ENCODE measurements at regions not wholly inside any gene's neighbourhood (a gene's known extent, or its start where the extent isn't known, plus 50 kb on each side); places are given as distances from the start of the nearest gene placed in this dataset.

DNA sequence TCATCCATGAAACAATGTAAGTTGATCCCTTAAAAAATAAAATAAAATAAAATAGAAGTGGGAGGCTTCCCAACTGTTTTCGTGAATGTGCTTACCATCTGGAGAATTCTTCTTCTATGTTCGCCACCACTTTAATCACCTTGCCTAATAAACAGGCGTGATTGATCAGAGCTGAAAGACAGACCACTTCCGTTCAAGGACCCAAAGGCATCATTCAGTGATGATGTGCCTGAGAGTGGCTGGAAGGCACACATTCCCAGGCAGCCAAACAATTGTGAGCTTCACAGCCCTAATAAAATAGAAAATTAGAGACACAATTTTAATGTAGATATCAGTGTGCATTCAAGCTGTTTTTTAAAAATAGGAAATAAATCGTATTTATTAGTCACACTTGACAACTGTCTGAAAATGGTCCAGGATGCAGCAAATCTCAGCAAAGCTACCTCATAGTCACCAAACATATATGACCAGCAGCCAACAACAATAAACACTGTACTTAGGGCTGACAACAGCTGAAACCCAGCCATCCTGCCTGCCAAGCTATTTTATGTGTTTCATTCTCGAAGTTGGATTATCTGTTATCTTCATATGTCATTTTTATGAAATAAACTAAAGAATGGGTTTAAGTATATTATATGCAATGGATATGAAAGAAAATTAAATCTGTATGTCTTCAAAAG lies 163.2 kb upstream of the FAM9B start:
- DNase-seq (ENCODE audit: low spot score) = no peak

GRCh38 chrX:9204560-9204959 lies 170.6 kb upstream of the FAM9B start:
- no peak for DNase-seq (ENCODE audit: low spot score)

GRCh38 chrX:9205599-9206223 lies 171.8 kb upstream of the FAM9B start:
- DNase-seq (ENCODE audit: low spot score) = no peak

GRCh38 chrX:9207142-9207541 lies 173.2 kb upstream of the FAM9B start:
- DNase-seq (ENCODE audit: low spot score) = no peak

- DNase-seq (ENCODE audit: low spot score) = no peak
Observed at GRCh38 chrX:9211269-9211668, 177.3 kb upstream of the FAM9B start.

- no peak for DNase-seq (ENCODE audit: low spot score)
Observed at GRCh38 chrX:9221781-9222180, 187.9 kb upstream of the FAM9B start.

- no peak for DNase-seq (ENCODE audit: low spot score)
Observed at GRCh38 chrX:9222299-9222698, 188.4 kb upstream of the FAM9B start.

- no peak for DNase-seq (ENCODE audit: low spot score)
Observed at GRCh38 chrX:9227276-9227675, 193.3 kb upstream of the FAM9B start.

- peak; percentile 49 for DNase-seq (ENCODE audit: low spot score)
Observed at GRCh38 chrX:9231491-9231890, 197.6 kb upstream of the FAM9B start.

- no peak for DNase-seq (ENCODE audit: low spot score)
Observed at GRCh38 chrX:9233141-9233540, 199.2 kb upstream of the FAM9B start.

GRCh38 chrX:9234315-9234714 lies 200.4 kb upstream of the FAM9B start:
- no peak for DNase-seq (ENCODE audit: low spot score)

- DNase-seq (ENCODE audit: low spot score) = no peak
Observed at GRCh38 chrX:9235722-9236121, 201.8 kb upstream of the FAM9B start.

GRCh38 chrX:9240956-9241355 lies 207.0 kb upstream of the FAM9B start:
- no peak for DNase-seq (ENCODE audit: low spot score)

GRCh38 chrX:9241427-9241826 lies 207.5 kb upstream of the FAM9B start:
- DNase-seq (ENCODE audit: low spot score) = no peak

GRCh38 chrX:9249051-9249846 lies 215.3 kb upstream of the FAM9B start:
- DNase-seq (ENCODE audit: low spot score) = no peak

- no peak for DNase-seq (ENCODE audit: low spot score)
Observed at GRCh38 chrX:9252182-9252581, 212.7 kb upstream of the TBL1X start.

DNA sequence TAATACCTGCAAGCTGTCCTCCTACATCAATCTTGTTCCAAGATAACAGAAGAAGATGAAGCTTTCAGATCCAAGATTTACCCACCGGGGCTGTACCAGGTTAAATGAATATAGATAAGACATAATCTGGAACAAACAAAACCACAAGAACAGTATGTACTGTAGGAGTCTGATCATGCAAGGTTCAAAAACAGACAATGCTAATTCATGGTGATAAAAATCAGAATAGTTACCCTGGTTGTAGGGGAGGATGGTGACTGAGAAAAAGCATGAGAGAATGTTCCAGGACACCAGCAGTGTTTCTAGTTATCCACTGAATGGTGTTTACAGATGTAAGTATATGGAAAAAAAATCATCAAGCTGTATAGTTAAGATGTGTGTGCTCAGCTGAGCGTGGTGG lies 211.6 kb upstream of the TBL1X start:
- no peak for DNase-seq (ENCODE audit: low spot score)

DNA sequence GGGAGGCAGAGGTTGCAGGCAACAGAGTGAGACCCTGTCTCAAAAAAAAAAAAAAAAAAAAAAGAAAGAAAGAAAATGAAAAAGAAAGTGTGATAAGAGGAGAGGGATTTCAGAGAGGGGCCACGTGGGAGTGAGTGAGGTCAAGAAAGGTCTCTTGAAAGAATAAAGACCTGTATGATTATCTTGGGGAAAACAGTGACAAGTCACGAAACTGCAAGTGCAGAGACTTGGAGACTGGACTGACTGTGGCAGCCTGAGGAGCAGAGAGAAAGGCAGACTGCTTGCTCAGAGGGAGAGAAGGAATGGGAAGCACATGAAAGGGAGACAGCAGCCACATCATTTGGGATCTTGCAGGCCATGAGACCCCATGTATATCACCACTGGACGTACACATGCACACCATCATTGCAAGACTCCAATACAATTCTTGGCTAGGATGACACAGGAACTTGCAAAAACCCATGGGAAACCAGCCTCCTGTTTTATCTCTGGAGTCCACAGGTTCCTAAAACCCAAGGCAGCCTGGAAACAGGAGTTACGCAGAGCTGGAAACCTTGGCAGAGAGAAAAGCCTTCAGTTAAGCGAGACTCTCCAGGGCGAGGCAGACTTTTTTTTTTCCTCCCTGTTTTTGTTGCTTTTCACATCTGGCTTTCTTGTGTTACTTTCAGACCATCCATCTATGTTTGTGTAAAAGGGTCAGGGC lies 207.0 kb upstream of the TBL1X start:
- no peak for DNase-seq (ENCODE audit: low spot score)

- DNase-seq (ENCODE audit: low spot score) = no peak
Observed at GRCh38 chrX:9258421-9259104, 206.3 kb upstream of the TBL1X start.

GRCh38 chrX:9260603-9261002 lies 204.3 kb upstream of the TBL1X start:
- DNase-seq (ENCODE audit: low spot score) = no peak

DNA sequence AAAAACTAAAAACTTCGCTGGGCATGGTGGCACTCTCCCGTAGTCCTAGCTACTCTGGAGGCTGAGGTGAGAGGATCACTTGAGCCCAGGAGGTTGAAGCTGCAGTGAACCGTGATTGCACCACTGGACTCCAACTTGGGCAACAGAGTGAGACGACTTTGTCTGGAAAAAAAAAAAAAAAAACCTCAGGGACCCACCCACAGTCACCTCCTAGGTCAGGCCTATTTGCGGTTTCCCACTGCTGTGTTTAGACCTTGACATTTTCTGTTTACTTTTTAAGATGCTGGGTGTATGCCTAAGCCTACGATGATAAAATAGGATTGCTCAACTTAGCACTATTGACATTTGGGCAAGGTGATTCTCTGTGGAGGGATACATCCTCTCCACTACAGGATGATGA lies 197.4 kb upstream of the TBL1X start:
- peak; percentile 38 for DNase-seq (ENCODE audit: low spot score)

DNA sequence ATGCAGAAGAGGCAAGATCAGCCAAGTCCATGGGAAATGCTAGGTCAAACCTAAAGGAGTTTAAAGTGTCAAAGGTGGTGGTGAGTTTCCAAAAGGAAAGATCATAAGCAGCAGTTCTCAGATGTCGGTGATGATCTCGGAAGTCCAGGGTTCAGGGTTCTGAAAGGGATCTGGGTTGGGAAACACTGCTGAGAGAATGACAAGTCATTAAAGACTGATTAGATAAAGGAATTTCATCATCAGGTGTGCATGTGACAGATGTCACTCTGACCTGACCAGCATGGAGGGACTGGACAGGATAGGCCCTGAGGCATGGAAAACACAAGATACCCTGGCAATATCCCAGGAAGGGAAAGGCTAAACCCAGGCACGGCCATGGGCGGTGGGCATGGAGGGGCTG lies 195.7 kb upstream of the TBL1X start:
- DNase-seq (ENCODE audit: low spot score) = no peak
